ENCODE measurements at regions not wholly inside any gene's neighbourhood (a gene's known extent, or its start where the extent isn't known, plus 50 kb on each side); places are given as distances from the start of the nearest gene placed in this dataset.

- no peak for TF ChIP-seq SNAI2 (CRISPR knock-in tag; IDR thresholded peaks at IDR 0.05)
- TF ChIP-seq ZC3H10 (CRISPR knock-in tag; IDR thresholded peaks at IDR 0.05) = no peak
- TF ChIP-seq TCF4 (CRISPR knock-in tag; IDR thresholded peaks at IDR 0.05; ENCODE audit: borderline replicate concordance) = no peak
- TF ChIP-seq ZFP3 (CRISPR knock-in tag; IDR thresholded peaks at IDR 0.05) = no peak
- no peak for TF ChIP-seq ESRRG (CRISPR knock-in tag; IDR thresholded peaks at IDR 0.05)
- no peak for TF ChIP-seq PATZ1 (CRISPR knock-in tag; IDR thresholded peaks at IDR 0.05; ENCODE audit: borderline replicate concordance)
- TF ChIP-seq POU6F1 (CRISPR knock-in tag; IDR thresholded peaks at IDR 0.05; ENCODE audit: borderline replicate concordance, low read depth) = no peak
- no peak for TF ChIP-seq ZNF70 (CRISPR knock-in tag; IDR thresholded peaks at IDR 0.05)
Measured at GRCh38 chr1:219326843-219327242, 153.2 kb downstream of the LYPLAL1 start.
